HuH-7.5 (cell line): ENCODE measurements at regions not wholly inside any gene's neighbourhood (a gene's known extent, or its start where the extent isn't known, plus 50 kb on each side); places are given as distances from the start of the nearest gene placed in this dataset.
A peak's percentile ranks its signal among the peaks of the same experiment; 100 is the strongest.
"Not testable (repeated sequence)": the region's sequence is repeated elsewhere in the genome, so short reads cannot be mapped to it uniquely, and the experiment has no call there.

Experiments
- DNase-seq: peaks from one replicate; pipeline ENCODE4 v3.0.0; 2011; ENCODE audit warnings: low spot score

GRCh38 chr13:33340631-33341030 lies 55.1 kb upstream of the STARD13 start:
- no peak for DNase-seq

- DNase-seq: peak; percentile 65
Measured at GRCh38 chr13:33341861-33342452, 56.4 kb upstream of the STARD13 start.

GRCh38 chr13:33345842-33346241 lies 60.3 kb upstream of the STARD13 start:
- DNase-seq: no peak

- no peak for DNase-seq
Measured at GRCh38 chr13:33347861-33348260, 62.3 kb upstream of the STARD13 start.

DNA sequence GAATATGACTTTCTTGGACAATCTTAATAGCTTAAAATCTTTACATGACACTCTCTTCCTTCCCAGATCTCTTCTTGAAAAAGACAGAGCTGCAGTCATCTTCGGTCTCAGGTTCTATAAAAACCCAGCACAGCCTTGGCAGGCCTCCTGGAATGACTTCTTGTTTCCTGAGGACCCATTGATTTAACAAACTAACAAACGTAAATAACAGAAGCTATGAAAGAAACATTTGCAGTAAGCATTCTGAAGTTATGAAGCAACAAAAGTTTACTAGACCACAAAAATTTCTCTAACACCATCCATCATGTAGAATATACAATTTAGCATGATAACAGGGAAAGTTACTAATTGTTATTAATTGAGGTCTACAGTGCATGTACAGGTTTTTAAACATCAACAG lies 62.8 kb upstream of the STARD13 start:
- DNase-seq: no peak

DNA sequence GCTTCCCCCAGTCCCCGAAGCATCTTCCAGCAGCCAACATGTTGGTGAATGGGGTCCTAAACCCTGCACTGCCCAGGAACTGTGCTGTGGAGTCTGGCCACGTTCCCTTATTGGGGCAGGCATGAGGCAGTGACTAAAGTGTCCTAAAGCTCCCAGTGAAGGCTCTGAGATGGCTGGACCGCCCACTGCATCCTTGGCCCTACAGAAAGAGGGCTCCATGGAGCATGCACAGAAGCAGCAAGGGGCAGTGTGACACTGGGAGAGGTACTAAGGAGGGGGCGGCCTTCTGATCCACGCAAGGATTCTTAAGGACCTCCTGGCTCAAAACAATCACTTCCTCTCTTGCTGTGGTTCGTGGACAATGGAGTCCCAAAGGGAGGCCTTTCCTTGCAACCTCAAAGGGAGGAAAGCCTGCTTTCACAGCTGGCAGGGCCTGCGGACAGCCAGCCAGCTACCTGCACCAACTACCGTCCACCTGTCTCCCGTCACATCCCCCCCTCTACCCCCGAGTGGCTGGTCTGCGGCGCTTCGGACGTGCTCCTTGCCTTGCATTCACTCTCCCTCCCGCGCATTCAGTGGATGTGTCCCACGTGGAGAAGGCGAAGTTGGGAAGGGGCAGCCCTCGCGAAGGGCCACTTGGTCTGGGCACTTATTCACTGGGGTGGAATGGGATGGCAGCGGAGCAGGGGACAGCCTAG lies 63.9 kb upstream of the STARD13 start:
- DNase-seq: no peak

DNA sequence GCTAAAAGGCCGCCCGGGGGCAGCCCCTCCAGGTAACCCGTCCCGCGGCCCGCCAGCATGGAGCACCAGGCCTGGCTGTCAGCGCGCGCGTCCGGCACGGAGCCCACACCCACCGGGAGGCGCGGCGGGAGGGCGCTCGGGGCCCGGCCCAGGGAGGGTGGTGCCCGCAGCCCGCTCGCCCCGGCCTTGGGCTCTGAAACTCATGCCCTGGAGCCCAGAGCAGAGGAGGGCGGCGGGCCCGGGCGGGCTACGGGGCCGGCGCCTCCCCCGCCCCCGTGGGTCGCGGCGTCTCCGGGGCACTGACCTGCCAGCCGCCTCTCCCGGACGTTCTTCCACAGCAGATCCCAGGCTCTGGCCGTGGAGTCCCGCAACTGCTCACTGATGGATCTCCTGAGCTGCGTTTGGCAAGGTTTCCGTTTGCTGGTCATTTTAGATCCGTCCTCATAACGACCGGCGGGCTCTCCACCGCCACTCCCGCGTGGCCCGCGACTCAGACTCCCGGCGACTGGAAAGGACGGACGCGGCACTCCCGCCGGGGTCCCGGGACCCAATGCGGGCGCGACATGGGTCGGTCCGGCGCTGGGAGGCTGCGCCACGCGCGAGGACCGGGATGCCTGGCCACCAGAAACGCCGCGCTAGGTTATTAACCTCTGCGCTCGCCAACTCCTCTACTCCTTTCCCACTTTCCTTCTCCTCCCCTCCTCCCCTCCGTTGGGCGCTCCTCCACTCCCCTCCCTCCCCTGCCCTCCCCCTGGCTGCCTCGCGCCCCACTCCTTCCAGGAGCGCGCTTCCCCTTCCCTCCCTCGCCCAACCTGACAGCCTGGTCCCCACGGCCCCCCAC lies 64.7 kb upstream of the STARD13 start:
- no peak for DNase-seq

DNA sequence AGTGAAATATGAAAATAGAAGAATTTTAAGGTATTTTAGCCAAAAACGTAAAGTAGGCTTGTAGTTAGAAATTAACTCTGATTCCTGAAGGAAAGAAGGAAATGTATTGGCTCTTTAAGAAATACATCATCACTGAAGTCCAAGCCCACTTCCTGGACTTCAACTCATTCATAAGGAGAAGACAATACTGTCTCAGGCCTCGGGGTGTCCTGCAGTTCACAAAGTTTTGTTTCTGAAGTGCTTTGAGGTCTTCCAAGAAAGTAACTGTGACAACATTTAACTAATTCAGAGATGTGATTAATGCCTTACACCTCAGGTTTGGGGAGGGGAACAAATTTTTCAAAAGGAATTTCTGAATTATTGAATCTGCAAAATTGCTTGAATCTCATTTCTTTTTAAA lies 65.8 kb upstream of the STARD13 start:
- no peak for DNase-seq

DNA sequence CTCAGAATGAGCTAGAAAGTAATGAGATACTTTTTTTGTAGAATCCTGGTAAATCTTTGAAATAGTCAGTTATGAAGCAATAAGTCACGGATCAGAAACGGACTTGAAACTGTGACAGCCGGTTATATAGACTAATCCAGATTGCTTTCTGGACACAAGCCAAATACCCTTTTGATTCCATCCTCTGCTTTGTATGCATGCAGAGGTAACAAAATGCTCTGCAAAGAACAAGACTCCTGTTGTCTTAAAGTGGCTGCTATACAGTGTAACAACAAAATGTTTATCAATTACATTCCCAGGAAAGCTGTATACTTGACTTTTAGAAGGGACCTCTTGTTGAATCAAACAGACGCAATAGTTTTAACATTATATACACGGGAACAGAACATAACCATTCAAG lies 66.5 kb upstream of the STARD13 start:
- no peak for DNase-seq

DNA sequence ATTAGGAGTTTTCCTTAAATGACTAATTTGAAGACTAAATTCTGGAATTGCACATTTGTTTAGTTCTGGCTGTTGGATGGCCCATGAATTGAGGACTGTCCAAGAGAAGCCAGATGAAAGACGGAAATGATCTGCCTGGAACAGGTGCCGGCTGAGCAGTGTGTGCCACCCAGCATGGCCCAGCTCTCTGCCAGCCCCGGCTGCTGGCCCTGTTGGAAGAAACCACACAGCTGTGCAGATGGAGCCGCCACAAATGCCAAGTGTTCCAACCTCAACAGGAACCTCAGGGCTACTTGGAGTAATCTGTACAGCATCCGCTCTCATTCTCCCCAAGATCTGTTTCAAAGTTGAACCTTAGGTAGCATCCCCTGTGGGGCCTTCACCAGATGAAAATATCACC lies 67.0 kb upstream of the STARD13 start:
- no peak for DNase-seq

DNA sequence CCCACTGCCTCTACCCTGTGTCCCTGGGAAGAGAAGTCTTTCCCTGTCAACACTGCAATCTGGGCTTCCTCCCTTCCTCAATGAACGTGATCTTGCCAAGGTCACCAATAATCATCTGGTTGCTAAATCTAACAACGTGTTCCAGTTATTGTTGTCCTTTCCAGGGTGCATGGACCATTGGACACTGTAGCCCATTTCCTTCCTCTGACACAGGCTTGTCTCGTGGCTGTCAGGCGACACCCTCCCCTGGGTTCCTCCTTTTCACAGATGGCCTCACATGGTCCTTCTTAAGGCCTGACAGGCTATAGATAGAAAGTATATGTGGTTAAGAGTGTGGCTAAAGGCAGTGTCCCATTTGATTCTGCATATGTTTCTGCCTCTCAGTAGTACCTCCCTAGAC lies 67.7 kb upstream of the STARD13 start:
- no peak for DNase-seq

- DNase-seq: no peak
Measured at GRCh38 chr13:33353646-33354045, 68.1 kb upstream of the STARD13 start.

DNA sequence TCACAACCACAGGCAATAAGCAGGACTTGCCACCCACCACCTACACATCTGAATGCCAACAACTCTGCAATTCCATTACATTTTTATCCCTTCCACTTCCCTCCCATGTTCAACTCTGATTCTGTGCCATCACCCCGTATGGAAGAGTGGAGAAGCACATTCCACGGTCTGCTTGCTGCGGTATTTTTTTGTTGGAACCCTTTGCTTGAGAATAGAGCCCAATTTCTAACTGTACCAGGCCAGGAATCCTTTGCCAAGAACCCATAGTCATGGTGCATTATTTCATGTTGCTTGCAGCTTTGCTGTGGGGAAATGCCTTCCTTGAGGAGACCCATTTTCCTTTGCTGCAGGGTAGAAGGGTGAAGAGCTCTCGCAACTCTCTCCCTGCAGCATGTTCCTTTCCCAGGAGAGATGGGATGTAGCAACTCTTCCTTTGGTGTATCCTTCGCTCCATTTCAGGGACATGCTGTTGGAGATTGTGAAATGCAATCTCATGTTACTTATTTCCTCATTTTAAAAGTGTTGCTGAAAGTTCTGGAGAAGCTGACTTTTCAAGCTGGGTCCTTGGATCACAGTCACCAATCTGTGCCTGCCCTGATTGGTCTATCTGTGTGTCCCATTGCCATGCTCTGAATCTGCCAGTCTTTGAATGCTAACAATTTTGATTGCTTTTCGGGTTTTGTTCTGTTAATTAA lies 69.8 kb upstream of the STARD13 start:
- DNase-seq: no peak

DNA sequence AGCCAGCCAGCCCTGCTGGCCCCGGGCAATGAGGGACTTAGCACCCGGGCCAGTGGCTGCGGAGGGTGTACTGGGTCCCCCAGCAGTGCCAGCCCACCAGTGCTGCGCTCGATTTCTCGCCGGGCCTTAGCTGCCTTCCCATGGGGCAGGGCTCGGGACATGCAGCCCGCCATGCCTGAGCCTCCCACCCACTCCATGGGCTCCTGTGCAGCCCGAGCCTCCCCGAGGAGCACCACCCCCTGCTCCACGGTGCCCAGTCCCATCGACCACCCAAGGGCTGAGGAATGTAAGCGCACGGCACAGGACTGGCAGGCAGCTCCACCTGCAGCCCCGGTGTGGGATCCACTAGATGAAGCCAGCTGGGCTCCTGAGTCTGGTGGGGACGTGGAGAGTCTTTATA lies 72.5 kb upstream of the STARD13 start:
- not testable (repeated sequence) for DNase-seq

GRCh38 chr13:33362986-33363727 lies 77.6 kb upstream of the STARD13 start:
- no peak for DNase-seq

- DNase-seq: no peak
Measured at GRCh38 chr13:33364192-33364591, 78.6 kb upstream of the STARD13 start.

- DNase-seq: no peak
Measured at GRCh38 chr13:33366469-33367062, 81.0 kb upstream of the STARD13 start.

GRCh38 chr13:33367171-33367895 lies 81.8 kb upstream of the STARD13 start:
- no peak for DNase-seq

DNA sequence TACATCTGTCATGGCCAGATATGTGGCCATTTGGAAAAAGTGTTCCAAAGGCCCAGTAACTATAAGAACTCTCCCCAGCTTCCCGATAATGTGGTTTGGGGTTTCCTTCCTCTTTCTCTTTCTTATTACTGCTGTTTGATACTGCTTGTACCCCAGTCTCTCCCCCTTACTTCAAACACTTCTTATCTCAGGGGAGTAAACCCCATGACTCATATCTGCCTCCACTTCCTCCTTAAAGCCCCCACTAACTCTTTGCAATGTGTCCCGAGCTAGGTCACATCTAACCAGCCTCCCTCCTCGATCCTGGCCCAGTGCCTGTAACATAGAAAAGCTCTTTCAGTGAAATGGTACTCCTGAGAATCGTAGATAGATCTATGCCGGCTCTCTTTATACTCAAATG lies 82.4 kb upstream of the STARD13 start:
- DNase-seq: no peak

DNA sequence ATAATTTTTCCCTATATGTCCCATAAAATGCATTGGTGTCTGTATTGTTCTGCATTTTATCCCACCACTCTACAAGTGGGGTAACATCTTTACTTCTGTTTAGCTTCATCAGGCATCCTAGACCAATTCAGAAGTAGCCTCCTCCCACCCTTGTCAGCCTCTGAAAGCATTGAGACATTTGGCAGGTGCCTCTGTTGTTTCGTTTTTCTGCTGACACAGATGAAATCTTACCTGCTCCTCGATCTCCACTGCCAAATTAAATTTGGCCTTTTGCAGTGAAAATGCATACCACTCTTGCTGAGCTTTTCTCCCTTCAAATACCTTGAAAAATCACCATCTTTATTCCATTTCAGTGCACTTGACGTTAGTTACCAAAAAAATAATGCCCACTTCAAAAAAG lies 83.5 kb upstream of the STARD13 start:
- DNase-seq: no peak
